Psoas muscle (tissue), 7 donors: ENCODE measurements at regions not wholly inside any gene's neighbourhood (a gene's known extent, or its start where the extent isn't known, plus 50 kb on each side); places are given as distances from the start of the nearest gene placed in this dataset.

Source experiments
- ATAC-seq, 4 donors: fragments of 200-7000 bp; cut with Tn5 transposase; one replicate each; pipeline ENCODE4 v1.9.1; 2020; ENCODE audit warnings: moderate library complexity in 3 of 4, mild to moderate bottlenecking in 2 of 4
- DNase-seq, 2 donors: peaks; one replicate each; pipeline ENCODE4 v3.0.0-alpha.2; 2020
- H3K27ac ChIP-seq: fragments of 200-600 bp; one replicate; pipeline ENCODE4 v1.8.0; 2022
- H3K27me3 ChIP-seq, 3 donors: fragments of 200-600 bp in 1 of 3; one replicate each; pipeline versions ENCODE4 v1.6.1 to v1.8.0; 2013 to 2022; ENCODE audit warnings: low read length in 2 of 3, mild to moderate bottlenecking in 2 of 3, moderate library complexity in 1 of 3; ENCODE audit not compliant: insufficient read depth in 3 of 3
- H3K36me3 ChIP-seq, 2 donors: fragments of 200-600 bp in 1 of 2; one replicate each; pipeline versions ENCODE4 v1.6.1 to v1.8.0; 2013 to 2022; ENCODE audit warnings: low read depth in 1 of 2, mild to moderate bottlenecking in 1 of 2, moderate library complexity in 1 of 2; ENCODE audit not compliant: insufficient read depth in 1 of 2
- H3K4me1 ChIP-seq: fragments of 200-600 bp; one replicate; pipeline ENCODE4 v1.8.0; 2022
- H3K4me3 ChIP-seq: fragments of 200-600 bp; one replicate; pipeline ENCODE4 v1.8.0; 2022; ENCODE audit warnings: mild to moderate bottlenecking
- H3K9me3 ChIP-seq: fragments of 200-600 bp; one replicate; pipeline ENCODE4 v1.8.0; 2022
- WGBS, 3 donors: extraction: QIAGEN DNeasy Blood & Tissue Kit; methylation state at CpG; one replicate each; pipeline versions ENCODE4 v1.1.6 to v1.1.7; 2013; 5-methylcytosine and 5-hydroxymethylcytosine counted together
- intact Hi-C, 2 donors: fragments of 100-400 bp; cut with DNase I; formaldehyde crosslinking; loops; one replicate each; pipeline versions ENCODE4 v1.11.0 to v1.14.2; 2022
- TF ChIP-seq, protein P1 (sequence below): fragments of 200-600 bp; IDR thresholded peaks from one replicate; pipeline ENCODE4 v1.8.0; 2022; ENCODE audit warnings: antibody characterized with exemption
- donor health status: healthy with polysubstance abuse.
- donor health status: DM: no; HTN: no; CAD: no; lungs with moderate emphysema.
- donor health status: Bipolar disorder and iron deficiency.
- donor health status: healthy.
- donor health status: DM: yes; HTN: yes; CAD: no.
- donor health status: DM: no; HTN: no; CAD: no.
- donor health status: DM: yes; HTN: yes; CAD: no.

- H3K9me3 ChIP-seq: no peaks in the 10 kb centered on the region
- no peaks in the 10 kb centered on the region for H3K27me3 ChIP-seq
- H3K36me3 ChIP-seq: no peaks in the 10 kb centered on the region
- no peak overlapping the region for H3K27ac ChIP-seq
- no peak overlapping the region for H3K4me3 ChIP-seq
- ATAC-seq (no peak), DNase-seq (no peak)
- intact Hi-C loops: no loop called here
- TF ChIP-seq, protein P1, sequence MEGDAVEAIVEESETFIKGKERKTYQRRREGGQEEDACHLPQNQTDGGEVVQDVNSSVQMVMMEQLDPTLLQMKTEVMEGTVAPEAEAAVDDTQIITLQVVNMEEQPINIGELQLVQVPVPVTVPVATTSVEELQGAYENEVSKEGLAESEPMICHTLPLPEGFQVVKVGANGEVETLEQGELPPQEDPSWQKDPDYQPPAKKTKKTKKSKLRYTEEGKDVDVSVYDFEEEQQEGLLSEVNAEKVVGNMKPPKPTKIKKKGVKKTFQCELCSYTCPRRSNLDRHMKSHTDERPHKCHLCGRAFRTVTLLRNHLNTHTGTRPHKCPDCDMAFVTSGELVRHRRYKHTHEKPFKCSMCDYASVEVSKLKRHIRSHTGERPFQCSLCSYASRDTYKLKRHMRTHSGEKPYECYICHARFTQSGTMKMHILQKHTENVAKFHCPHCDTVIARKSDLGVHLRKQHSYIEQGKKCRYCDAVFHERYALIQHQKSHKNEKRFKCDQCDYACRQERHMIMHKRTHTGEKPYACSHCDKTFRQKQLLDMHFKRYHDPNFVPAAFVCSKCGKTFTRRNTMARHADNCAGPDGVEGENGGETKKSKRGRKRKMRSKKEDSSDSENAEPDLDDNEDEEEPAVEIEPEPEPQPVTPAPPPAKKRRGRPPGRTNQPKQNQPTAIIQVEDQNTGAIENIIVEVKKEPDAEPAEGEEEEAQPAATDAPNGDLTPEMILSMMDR: no peak
- 82 to 89% (median 84%) methylated on average over 8 of the region's 8 CpGs for WGBS, 3 donors
- no peaks in the 10 kb centered on the region for H3K4me1 ChIP-seq
Observed at GRCh38 chr2:33726415-33726814, 127.3 kb upstream of the FAM98A start.

DNA sequence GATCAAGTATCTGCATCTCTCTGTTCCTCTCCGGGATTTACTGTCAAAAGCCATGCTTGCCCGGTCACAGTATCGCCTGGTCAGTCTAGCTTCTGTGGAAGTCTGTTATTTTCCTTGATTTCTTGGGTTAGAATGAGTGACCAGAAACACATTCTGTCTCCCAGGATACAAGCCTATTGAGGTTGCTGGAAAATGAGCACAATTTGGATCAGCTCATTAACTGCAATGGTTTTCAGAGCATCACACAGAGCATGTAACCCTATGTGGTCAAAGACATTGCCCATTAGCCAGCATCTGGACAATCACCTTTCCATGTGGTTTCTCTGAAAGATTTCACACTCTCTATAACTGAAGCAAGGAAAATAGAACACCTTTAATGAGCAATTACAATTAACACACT, 124.2 kb upstream of the FAM98A start:
- Histone ChIP-seq H3K27ac (no peak overlapping the region), H3K27me3 (no peaks in the 10 kb centered on the region), H3K4me1 (no peaks in the 10 kb centered on the region), H3K36me3 (no peaks in the 10 kb centered on the region), H3K4me3 (no peak overlapping the region), H3K9me3 (no peaks in the 10 kb centered on the region)
- intact Hi-C loops: no loop called here
- WGBS, 3 donors: 61 to 85% (median 61%) methylated on average over 3 of the region's 3 CpGs
- no peak for ATAC-seq
- TF ChIP-seq, protein P1: no peak
- no peak for DNase-seq

DNA sequence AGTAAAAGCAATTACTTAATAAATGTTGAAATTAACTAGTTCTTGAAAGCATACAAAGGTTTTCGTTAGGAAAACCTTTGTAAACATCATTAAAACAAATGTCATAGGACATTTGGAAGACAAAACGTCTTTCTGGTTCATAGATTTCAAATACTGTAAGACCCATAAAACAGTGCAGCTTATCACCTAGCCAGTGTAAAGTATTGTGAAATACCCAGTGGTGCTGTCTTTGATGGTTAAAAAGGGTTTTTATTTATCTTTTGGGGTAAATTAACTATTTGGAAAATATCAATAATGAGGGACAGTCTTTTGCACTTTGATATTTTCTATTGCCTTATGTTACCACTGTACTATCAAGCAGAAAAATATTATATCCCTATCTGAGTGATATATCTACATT, 120.0 kb upstream of the FAM98A start:
- intact Hi-C loops: no loop called here
- no peak for DNase-seq
- ATAC-seq: no peak
- TF ChIP-seq, protein P1: no peak
- Histone ChIP-seq H3K9me3 (no peaks in the 10 kb centered on the region), H3K36me3 (no peaks in the 10 kb centered on the region), H3K27me3 (no peaks in the 10 kb centered on the region), H3K4me1 (no peaks in the 10 kb centered on the region), H3K27ac (no peak overlapping the region), H3K4me3 (no peak overlapping the region)
- WGBS, 3 donors: 18 to 36% (median 27%) methylated on average over 2 of the region's 2 CpGs

DNA sequence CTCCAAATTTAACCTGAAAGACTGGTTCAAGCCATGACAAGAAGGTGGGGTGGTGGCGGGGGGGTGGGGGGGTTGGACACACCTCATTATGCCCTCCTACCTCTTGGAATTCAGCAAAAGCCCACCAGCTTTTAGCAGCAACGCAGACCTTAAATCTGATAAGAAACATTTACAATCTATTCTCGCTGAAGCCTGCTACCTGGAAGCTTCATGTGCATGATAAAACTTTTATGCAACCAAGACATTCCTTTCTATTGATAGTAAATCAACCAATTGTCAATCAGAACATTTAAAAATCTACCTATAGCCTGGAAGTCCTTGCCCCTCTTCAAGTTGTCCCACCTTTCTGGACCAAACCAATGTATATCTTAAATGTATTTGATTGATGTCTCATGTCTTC, 113.6 kb upstream of the FAM98A start:
- WGBS, 3 donors: 56 to 86% (median 78%) methylated on average over 3 of the region's 3 CpGs
- no peak for ATAC-seq

DNA sequence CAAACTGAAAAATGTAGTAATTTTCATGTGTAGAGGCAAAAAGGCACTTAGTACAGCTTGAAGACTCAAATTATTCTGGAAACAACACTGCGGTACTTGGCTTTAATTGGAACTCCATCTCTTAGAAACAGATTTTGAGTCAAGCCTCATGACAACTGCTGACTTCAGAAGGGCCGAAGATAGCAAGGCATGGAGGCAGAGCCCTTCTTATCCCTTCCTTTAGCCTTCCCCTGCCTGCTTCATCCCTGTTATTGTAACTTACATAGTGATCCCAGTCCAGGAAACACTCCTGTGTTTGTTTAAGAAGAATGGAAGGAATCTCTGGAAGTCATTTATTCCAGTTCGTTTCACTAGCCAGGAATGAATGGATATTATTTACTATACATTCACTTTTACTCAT, 110.9 kb upstream of the FAM98A start:
- no peaks in the 10 kb centered on the region for H3K4me1 ChIP-seq
- WGBS, 3 donors: 78 to 84% (median 84%) methylated on average over 3 of the region's 3 CpGs
- no peaks in the 10 kb centered on the region for H3K9me3 ChIP-seq
- TF ChIP-seq, protein P1: no peak
- H3K27ac ChIP-seq: no peak overlapping the region
- no peak for ATAC-seq
- no peaks in the 10 kb centered on the region for H3K36me3 ChIP-seq
- intact Hi-C loops: no loop called here
- DNase-seq: no peak
- H3K4me3 ChIP-seq: no peak overlapping the region
- no peaks in the 10 kb centered on the region for H3K27me3 ChIP-seq

More for the DNA sequence above, 113.6 kb upstream of the FAM98A start:
- H3K4me1 ChIP-seq: no peaks in the 10 kb centered on the region
- H3K27me3 ChIP-seq: no peaks in the 10 kb centered on the region
- intact Hi-C loops: no loop called here
- H3K4me3 ChIP-seq: no peak overlapping the region
- DNase-seq: no peak
- no peaks in the 10 kb centered on the region for H3K36me3 ChIP-seq
- H3K27ac ChIP-seq: no peak overlapping the region
- H3K9me3 ChIP-seq: no peaks in the 10 kb centered on the region
- TF ChIP-seq, protein P1: no peak
